GM23338 (cell line): ENCODE measurements at regions not wholly inside any gene's neighbourhood (a gene's known extent, or its start where the extent isn't known, plus 50 kb on each side); places are given as distances from the start of the nearest gene placed in this dataset.

Experiments
- CREB1 ChIP-seq: fragments of 250-450 bp; sonication (Bioruptor Pico); IDR thresholded peaks from 2 replicates; pipeline ENCODE4 v1.5.0; 2020; ENCODE audit warnings: low read depth, mild to moderate bottlenecking, moderate library complexity
- CTCF ChIP-seq, 2 experiments: fragments of 200-600 bp in 1 of 2; sonication (generic) in 1 of 2; conservative IDR thresholded peaks; 2 replicates each; pipeline versions ENCODE4 v1.5.1 to v1.6.1; 2016 to 2017; ENCODE audit warnings: antibody characterized with exemption in 2 of 2, low read depth in 2 of 2, mild to moderate bottlenecking in 2 of 2, moderate library complexity in 1 of 2
- EZH2 ChIP-seq: fragments of 200-600 bp; sonication (generic); IDR thresholded peaks from one replicate; pipeline ENCODE4 v1.8.0; 2017; ENCODE audit warnings: antibody characterized with exemption, mild to moderate bottlenecking, low read depth; ENCODE audit not compliant: unreplicated experiment
- EZH2phosphoT487 ChIP-seq: fragments of 200-600 bp; sonication (generic); IDR thresholded peaks from one replicate; pipeline ENCODE4 v1.8.1; 2018; ENCODE audit warnings: antibody characterized with exemption; ENCODE audit not compliant: unreplicated experiment
- JUNB ChIP-seq: IDR thresholded peaks from one replicate; pipeline ENCODE4 v1.6.1; 2016; ENCODE audit warnings: antibody characterized with exemption; ENCODE audit not compliant: unreplicated experiment
- POLR2AphosphoS5 ChIP-seq: IDR thresholded peaks from 2 replicates; pipeline ENCODE4 v1.6.1; 2016; ENCODE audit warnings: antibody characterized with exemption, low read depth
- STAT1 ChIP-seq: IDR thresholded peaks from one replicate; pipeline ENCODE4 v1.6.1; 2016; ENCODE audit warnings: antibody characterized with exemption; ENCODE audit not compliant: unreplicated experiment
- TF ChIP-seq, protein P1 (sequence below): IDR thresholded peaks from one replicate; pipeline ENCODE4 v1.6.1; 2018; ENCODE audit warnings: antibody characterized with exemption; ENCODE audit not compliant: unreplicated experiment

- TF ChIP-seq CTCF (conservative IDR thresholded peaks at IDR 0.05; ENCODE audit: low read depth in 2 of 2) (no peak), EZH2phosphoT487 (no peak), STAT1 (no peak), POLR2AphosphoS5 (no peak), EZH2 (no peak), JUNB (no peak), CREB1 (no peak)
- TF ChIP-seq, protein P1, sequence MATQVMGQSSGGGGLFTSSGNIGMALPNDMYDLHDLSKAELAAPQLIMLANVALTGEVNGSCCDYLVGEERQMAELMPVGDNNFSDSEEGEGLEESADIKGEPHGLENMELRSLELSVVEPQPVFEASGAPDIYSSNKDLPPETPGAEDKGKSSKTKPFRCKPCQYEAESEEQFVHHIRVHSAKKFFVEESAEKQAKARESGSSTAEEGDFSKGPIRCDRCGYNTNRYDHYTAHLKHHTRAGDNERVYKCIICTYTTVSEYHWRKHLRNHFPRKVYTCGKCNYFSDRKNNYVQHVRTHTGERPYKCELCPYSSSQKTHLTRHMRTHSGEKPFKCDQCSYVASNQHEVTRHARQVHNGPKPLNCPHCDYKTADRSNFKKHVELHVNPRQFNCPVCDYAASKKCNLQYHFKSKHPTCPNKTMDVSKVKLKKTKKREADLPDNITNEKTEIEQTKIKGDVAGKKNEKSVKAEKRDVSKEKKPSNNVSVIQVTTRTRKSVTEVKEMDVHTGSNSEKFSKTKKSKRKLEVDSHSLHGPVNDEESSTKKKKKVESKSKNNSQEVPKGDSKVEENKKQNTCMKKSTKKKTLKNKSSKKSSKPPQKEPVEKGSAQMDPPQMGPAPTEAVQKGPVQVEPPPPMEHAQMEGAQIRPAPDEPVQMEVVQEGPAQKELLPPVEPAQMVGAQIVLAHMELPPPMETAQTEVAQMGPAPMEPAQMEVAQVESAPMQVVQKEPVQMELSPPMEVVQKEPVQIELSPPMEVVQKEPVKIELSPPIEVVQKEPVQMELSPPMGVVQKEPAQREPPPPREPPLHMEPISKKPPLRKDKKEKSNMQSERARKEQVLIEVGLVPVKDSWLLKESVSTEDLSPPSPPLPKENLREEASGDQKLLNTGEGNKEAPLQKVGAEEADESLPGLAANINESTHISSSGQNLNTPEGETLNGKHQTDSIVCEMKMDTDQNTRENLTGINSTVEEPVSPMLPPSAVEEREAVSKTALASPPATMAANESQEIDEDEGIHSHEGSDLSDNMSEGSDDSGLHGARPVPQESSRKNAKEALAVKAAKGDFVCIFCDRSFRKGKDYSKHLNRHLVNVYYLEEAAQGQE, result no peak
These were observed 211.7 kb downstream of the PLK2 start for GRCh38 chr5:58248221-58248620.
